ENCODE measurements at regions not wholly inside any gene's neighbourhood (a gene's known extent, or its start where the extent isn't known, plus 50 kb on each side); places are given as distances from the start of the nearest gene placed in this dataset.

DNA sequence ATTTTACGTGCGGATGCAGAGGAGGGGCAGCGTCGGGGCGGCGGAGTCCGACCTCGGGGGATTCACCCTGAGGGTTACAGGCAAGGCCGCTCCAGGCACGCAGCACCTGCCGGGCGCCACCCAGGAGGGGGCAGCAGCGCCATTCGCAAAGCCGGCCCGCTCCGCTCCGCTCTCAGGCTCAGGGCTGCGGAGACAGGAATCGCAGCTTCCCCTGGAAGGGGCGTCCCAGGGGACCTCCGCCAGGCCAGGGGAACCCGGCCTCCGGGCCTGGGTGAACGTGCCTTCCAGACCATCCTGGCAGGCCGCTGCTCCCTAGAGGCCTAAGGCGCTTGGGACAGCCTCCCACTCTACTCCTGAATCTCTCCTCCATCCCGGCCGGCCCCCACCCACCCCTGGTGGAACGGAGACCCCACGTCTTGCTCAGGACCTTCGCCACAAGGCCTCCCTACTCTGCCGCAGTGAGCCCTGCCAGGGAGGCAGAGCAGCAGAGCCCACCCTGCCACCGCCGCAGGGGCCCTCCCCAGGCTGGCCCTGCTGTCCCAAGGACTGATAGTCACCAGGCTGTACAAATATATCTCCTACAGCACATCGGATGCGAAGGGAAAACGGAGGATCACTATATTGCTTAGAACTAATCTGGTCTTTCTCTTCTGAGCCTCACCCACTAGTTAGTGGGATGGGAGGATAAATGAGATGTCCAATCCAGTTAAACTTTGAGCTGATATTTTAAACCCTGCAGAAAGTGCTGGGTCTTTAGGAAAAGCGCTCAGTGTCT is 115.0 kb downstream of the SMIM20 start:
- TF ChIP-seq EP300 (IDR thresholded peaks at IDR 0.05; ENCODE audit: borderline replicate concordance) (no peak), FOXM1 (IDR thresholded peaks at IDR 0.05; ENCODE audit: borderline replicate concordance, low read depth) (no peak), YY1 (IDR thresholded peaks at IDR 0.05; ENCODE audit: low read depth) (no peak)
